Gastroesophageal sphincter (tissue), 4 donors: ENCODE measurements at regions not wholly inside any gene's neighbourhood (a gene's known extent, or its start where the extent isn't known, plus 50 kb on each side); places are given as distances from the start of the nearest gene placed in this dataset.
A peak's percentile ranks its signal among the peaks of the same experiment; 100 is the strongest.

Experiments
- ATAC-seq: fragments of 150-250 bp; one replicate; pipeline ENCODE4 v1.9.1; 2016; ENCODE audit warnings: mild to moderate bottlenecking, moderate library complexity
- H3K27ac ChIP-seq, 4 donors: fragments of 200-600 bp; sonication (generic) in 3 of 4; 1 replicate in 3 of 4; 2 replicates in 1 of 4; pipeline ENCODE4 v1.5.1; 2016 to 2019
- H3K27me3 ChIP-seq: fragments of 200-600 bp; sonication (generic); one replicate; pipeline ENCODE4 v1.5.1; 2019
- H3K36me3 ChIP-seq, 2 donors: fragments of 200-600 bp; sonication (generic); one replicate each; pipeline ENCODE4 v1.5.1; 2019; ENCODE audit warnings: control low read depth in 1 of 2
- H3K4me1 ChIP-seq, 3 donors: fragments of 200-600 bp; sonication (generic); 1 replicate in 2 of 3; 2 replicates in 1 of 3; pipeline ENCODE4 v1.5.1; 2016 to 2019; ENCODE audit warnings: control low read depth in 2 of 3
- H3K4me3 ChIP-seq, 2 donors: fragments of 200-600 bp; sonication (generic); one replicate each; pipeline ENCODE4 v1.5.1; 2019; ENCODE audit warnings: mild to moderate bottlenecking in 1 of 2, moderate library complexity in 1 of 2
- H3K9me3 ChIP-seq, 3 donors: fragments of 200-600 bp; sonication (generic); one replicate each; pipeline ENCODE4 v1.5.1; 2017 to 2019; ENCODE audit warnings: control low read depth in 2 of 3
- CTCF ChIP-seq, 4 experiments: fragments of 200-600 bp in 2 of 4; fragments of 450-650 bp in 2 of 4; sonication (generic) in 1 of 4; IDR thresholded peaks; one replicate each; pipeline ENCODE4 v1.5.1; 2017 to 2019; ENCODE audit warnings: antibody characterized with exemption in 4 of 4, mild to moderate bottlenecking in 2 of 4, moderate library complexity in 2 of 4
- EP300 ChIP-seq: sonication (generic); formaldehyde crosslinking; IDR thresholded peaks from one replicate; pipeline ENCODE4 v1.6.1; 2017; ENCODE audit warnings: antibody characterized with exemption, mild to moderate bottlenecking
- POLR2A ChIP-seq, 2 donors: fragments of 450-650 bp; IDR thresholded peaks; one replicate each; pipeline ENCODE4 v1.6.1; 2017; ENCODE audit warnings: antibody characterized with exemption in 2 of 2, mild to moderate bottlenecking in 2 of 2, moderate library complexity in 1 of 2
- POLR2AphosphoS5 ChIP-seq: sonication (generic); formaldehyde crosslinking; IDR thresholded peaks from one replicate; pipeline ENCODE4 v1.6.1; 2017; ENCODE audit warnings: antibody characterized with exemption
- WGBS, 2 donors: methylation state at CpG; one replicate each; pipeline ENCODE4 v1.1.5; 2018; ENCODE audit warnings: low coverage in 1 of 2; 5-methylcytosine and 5-hydroxymethylcytosine counted together

- TF ChIP-seq EP300 (no peak), POLR2AphosphoS5 (no peak), CTCF (IDR thresholded peaks at IDR 0.05) (no peak), POLR2A (IDR thresholded peaks at IDR 0.05) (no peak)
- Histone ChIP-seq H3K9me3 (no peaks in the 10 kb centered on the region), H3K4me3 (no peak overlapping the region), H3K27me3 (no peaks in the 10 kb centered on the region), H3K4me1 (no peaks in the 10 kb centered on the region), H3K36me3 (no peaks in the 10 kb centered on the region), H3K27ac (no peak overlapping the region)
- ATAC-seq: no peak
- no CpG with 5 or more reads among the region's 3 CpGs for WGBS, 2 donors
These were observed 1674.9 kb downstream of the HACE1 start for GRCh38 chr6:103184776-103185175.

DNA sequence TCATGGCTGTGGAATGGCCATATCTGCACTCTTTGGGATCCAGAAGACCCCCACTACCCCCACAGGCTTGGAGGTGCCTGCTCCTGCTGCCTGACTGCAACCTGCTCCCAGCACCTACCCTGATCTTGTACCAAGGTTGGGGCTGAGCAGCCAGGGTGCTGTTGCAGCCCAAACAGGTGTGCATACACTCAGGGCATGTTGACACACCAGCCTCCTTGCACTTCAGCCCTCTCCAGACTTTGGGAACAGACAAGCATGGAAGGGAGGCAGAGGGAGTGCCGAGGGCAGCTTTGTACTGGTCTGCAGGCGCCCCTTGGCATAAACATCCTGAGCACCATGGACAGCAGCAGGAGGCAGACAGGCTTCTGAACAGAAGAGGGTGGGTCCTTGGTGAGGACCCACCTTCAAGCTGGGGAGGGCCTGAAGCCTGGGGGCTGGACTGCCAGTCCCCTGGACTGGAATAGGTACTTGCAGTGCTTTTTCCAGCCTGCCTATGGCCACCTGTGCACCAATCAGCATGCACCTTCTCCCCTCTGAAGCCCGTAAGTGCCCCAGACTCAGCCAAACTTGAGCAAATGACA, 1675.8 kb downstream of the HACE1 start:
- 80% methylated on average over 1 of the region's 3 CpGs; no CpG with 5 or more reads in 1 of the 2 donors for WGBS, 2 donors
- H3K9me3 ChIP-seq: no peaks in the 10 kb centered on the region
- ATAC-seq: peak; percentile 48

DNA sequence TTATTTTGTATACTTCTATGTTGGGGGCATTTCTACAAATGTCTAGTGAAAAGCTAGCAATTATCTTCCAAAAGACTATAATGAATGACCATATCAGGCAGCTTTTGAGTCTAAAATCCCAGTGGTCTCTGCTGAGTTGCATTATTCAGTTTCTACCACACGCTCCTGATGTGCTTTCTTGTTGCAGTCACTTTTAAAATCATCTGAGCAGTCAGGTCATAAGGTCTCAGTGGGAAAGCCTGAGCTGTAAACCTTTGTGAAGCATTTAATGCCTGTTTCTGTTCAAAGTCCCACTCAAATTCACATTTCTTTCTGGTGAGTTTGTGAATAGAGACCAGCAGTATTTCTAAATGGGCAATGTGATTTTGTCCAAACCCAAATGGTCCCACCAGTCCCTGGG, 1681.5 kb downstream of the HACE1 start:
- Histone ChIP-seq H3K9me3 (no peaks in the 10 kb centered on the region), H3K27me3 (no peaks in the 10 kb centered on the region), H3K27ac (no peak overlapping the region), H3K36me3 (no peaks in the 10 kb centered on the region), H3K4me1 (no peaks in the 10 kb centered on the region), H3K4me3 (no peak overlapping the region)
- TF ChIP-seq POLR2AphosphoS5 (no peak), EP300 (no peak), CTCF (IDR thresholded peaks at IDR 0.05) (no peak), POLR2A (IDR thresholded peaks at IDR 0.05) (no peak)
- no peak for ATAC-seq
- 88 to 100% methylated on average over 1 of the region's 1 CpG for WGBS, 2 donors

More for the DNA sequence above, 1675.8 kb downstream of the HACE1 start:
- Histone ChIP-seq H3K36me3 (no peaks in the 10 kb centered on the region), H3K4me1 (no peaks in the 10 kb centered on the region), H3K4me3 (no peak overlapping the region), H3K27me3 (no peaks in the 10 kb centered on the region), H3K27ac (no peak overlapping the region)
- no peak for TF ChIP-seq CTCF (IDR thresholded peaks at IDR 0.05)
- no peak for TF ChIP-seq POLR2AphosphoS5
- no peak for TF ChIP-seq POLR2A (IDR thresholded peaks at IDR 0.05)
- TF ChIP-seq EP300: no peak

DNA sequence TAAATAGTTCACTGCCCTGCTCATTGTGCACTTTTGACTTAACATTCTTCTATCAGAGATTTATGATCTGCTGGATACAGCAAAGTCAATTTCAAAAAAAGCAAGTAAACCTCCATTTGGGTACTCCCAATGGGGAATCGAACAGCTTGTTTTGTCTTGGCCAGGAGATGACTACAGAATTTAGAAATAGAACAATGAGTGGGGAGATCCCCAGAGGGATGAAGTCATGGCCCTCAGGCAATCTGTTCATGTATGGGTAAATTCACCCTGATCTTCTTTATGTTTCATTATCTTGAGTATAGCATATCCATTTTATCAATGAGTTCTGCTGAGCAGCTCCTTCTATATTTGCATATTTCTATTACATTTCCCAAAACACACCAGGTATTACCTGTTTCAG, 1681.9 kb downstream of the HACE1 start:
- Histone ChIP-seq H3K4me1 (no peaks in the 10 kb centered on the region), H3K4me3 (no peak overlapping the region), H3K27me3 (no peaks in the 10 kb centered on the region), H3K9me3 (no peaks in the 10 kb centered on the region), H3K36me3 (no peaks in the 10 kb centered on the region), H3K27ac (no peak overlapping the region)
- 0% methylated on average over 1 of the region's 1 CpG for WGBS, 2 donors
- no peak for ATAC-seq
- TF ChIP-seq POLR2AphosphoS5 (no peak), EP300 (no peak), POLR2A (IDR thresholded peaks at IDR 0.05) (no peak), CTCF (IDR thresholded peaks at IDR 0.05) (no peak)

DNA sequence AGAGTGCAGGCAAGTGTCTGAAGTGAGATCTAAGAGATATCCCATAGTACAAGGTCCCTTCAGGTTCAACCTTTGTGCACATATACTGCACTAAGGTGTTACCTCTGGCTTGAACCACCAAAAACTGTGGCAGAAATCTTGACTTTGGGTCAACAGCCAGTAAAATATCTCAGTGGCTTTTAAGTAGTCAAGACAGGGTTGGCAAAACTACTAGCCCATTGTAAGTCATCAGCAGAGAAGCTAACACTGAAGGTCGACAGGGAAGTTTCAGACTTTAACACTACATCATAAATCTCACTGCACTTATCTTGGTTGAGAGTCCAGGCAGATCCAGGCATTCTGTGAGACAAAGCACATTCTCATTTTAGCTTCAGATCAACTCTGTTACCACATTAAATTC, 1684.7 kb downstream of the HACE1 start:
- H3K27ac ChIP-seq: no peak overlapping the region
- H3K4me1 ChIP-seq: no peaks in the 10 kb centered on the region
- no peaks in the 10 kb centered on the region for H3K36me3 ChIP-seq
- ATAC-seq: no peak
- TF ChIP-seq EP300 (no peak), CTCF (IDR thresholded peaks at IDR 0.05) (no peak), POLR2AphosphoS5 (no peak), POLR2A (IDR thresholded peaks at IDR 0.05) (no peak)
- H3K9me3 ChIP-seq: no peaks in the 10 kb centered on the region
- H3K27me3 ChIP-seq: no peaks in the 10 kb centered on the region
- H3K4me3 ChIP-seq: no peak overlapping the region
- 50% methylated on average over 1 of the region's 1 CpG for WGBS, 2 donors
